ENCODE measurements at regions not wholly inside any gene's neighbourhood (a gene's known extent, or its start where the extent isn't known, plus 50 kb on each side); places are given as distances from the start of the nearest gene placed in this dataset.
"Not testable (repeated sequence)": the region's sequence is repeated elsewhere in the genome, so short reads cannot be mapped to it uniquely, and the experiment has no call there.

DNA sequence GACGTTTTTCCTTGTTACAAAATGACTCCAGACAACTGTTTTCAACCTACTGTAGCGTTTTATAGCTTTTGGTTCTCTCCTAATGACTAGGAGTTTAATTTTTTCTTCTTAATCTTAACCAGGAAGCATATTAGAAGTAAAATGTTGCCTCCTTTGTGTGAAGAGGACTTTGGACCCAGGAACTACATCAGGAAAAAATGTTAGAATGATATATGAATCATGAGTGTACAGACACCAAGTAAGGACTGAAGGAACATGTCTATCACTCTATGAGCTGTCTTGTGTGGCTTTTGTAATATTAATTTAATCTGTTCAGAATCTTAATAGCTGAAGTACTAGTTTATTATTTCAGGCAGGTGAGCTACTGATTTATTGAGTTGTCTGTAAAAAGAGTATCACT, 71.0 kb upstream of the MARCKS start:
- DNase-seq = no peak
- no peak overlapping the region for H3K27ac ChIP-seq

GRCh38 chr6:113788586-113788985, 68.6 kb upstream of the MARCKS start:
- TF ChIP-seq, protein P1, sequence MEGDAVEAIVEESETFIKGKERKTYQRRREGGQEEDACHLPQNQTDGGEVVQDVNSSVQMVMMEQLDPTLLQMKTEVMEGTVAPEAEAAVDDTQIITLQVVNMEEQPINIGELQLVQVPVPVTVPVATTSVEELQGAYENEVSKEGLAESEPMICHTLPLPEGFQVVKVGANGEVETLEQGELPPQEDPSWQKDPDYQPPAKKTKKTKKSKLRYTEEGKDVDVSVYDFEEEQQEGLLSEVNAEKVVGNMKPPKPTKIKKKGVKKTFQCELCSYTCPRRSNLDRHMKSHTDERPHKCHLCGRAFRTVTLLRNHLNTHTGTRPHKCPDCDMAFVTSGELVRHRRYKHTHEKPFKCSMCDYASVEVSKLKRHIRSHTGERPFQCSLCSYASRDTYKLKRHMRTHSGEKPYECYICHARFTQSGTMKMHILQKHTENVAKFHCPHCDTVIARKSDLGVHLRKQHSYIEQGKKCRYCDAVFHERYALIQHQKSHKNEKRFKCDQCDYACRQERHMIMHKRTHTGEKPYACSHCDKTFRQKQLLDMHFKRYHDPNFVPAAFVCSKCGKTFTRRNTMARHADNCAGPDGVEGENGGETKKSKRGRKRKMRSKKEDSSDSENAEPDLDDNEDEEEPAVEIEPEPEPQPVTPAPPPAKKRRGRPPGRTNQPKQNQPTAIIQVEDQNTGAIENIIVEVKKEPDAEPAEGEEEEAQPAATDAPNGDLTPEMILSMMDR (IDR thresholded peaks at IDR 0.05) = no peak
- intact Hi-C loops (cut with DNase I) = no loop called here
- H3K4me3 ChIP-seq = no peak overlapping the region
- no peaks in the 10 kb centered on the region for H3K27me3 ChIP-seq (ENCODE audit: low read depth)
- DNase-seq (no peak), ATAC-seq (no peak)
- H3K36me3 ChIP-seq = no peaks in the 10 kb centered on the region
- H3K4me1 ChIP-seq = no peaks in the 10 kb centered on the region
- H3K27ac ChIP-seq = no peak overlapping the region
- no peaks in the 10 kb centered on the region for H3K9me3 ChIP-seq

More for the DNA sequence above, 71.0 kb upstream of the MARCKS start:
- intact Hi-C loops (cut with DNase I) = no loop called here
- Histone ChIP-seq H3K36me3 (no peaks in the 10 kb centered on the region), H3K9me3 (no peaks in the 10 kb centered on the region), H3K27me3 (ENCODE audit: low read depth) (no peaks in the 10 kb centered on the region), H3K4me3 (no peak overlapping the region), H3K4me1 (no peaks in the 10 kb centered on the region)
- no peak for ATAC-seq
- TF ChIP-seq, protein P1 (IDR thresholded peaks at IDR 0.05) = no peak

GRCh38 chr6:113791225-113791624, 65.9 kb upstream of the MARCKS start:
- H3K27me3 ChIP-seq (ENCODE audit: low read depth); H3K4me1 ChIP-seq; H3K9me3 ChIP-seq; ATAC-seq; H3K4me3 ChIP-seq; H3K27ac ChIP-seq; DNase-seq; H3K36me3 ChIP-seq; intact Hi-C loops (cut with DNase I): not testable (repeated sequence)

GRCh38 chr6:113795371-113795770, 61.8 kb upstream of the MARCKS start:
- DNase-seq; H3K27me3 ChIP-seq (ENCODE audit: low read depth); H3K27ac ChIP-seq; H3K36me3 ChIP-seq; H3K4me1 ChIP-seq; ATAC-seq; intact Hi-C loops (cut with DNase I); H3K4me3 ChIP-seq; H3K9me3 ChIP-seq: not testable (repeated sequence)

DNA sequence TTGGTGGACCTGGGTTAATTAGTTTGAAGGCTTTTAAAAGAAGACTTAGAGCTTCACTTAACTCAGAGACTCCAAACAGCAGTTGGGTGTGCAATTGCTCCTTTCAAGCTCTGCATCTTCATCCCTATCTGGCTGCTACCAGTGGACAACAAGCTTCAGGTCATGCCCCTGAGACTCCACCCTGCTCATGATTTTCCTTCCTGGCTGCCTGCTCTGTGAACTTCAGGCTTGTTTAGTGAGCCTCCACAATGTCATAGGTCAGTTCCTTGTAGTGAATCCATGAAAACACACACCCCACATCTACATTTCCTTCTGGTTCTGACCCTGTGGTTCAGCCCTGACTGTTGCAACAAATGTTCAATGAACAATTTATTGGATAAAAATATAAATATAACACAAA, 61.1 kb upstream of the MARCKS start:
- no peak for ATAC-seq
- intact Hi-C loops (cut with DNase I) = no loop called here

GRCh38 chr6:113802779-113803178, 54.4 kb upstream of the MARCKS start:
- intact Hi-C loops (cut with DNase I) = no loop called here

More for the DNA sequence above, 61.1 kb upstream of the MARCKS start:
- Histone ChIP-seq H3K4me3 (no peak overlapping the region), H3K4me1 (no peaks in the 10 kb centered on the region), H3K27ac (no peak overlapping the region), H3K9me3 (no peaks in the 10 kb centered on the region), H3K36me3 (no peaks in the 10 kb centered on the region), H3K27me3 (ENCODE audit: low read depth) (no peaks in the 10 kb centered on the region)
- DNase-seq = no peak
- TF ChIP-seq, protein P1 (IDR thresholded peaks at IDR 0.05) = no peak

More at GRCh38 chr6:113802779-113803178, 54.4 kb upstream of the MARCKS start:
- Histone ChIP-seq H3K9me3 (no peaks in the 10 kb centered on the region), H3K4me1 (no peaks in the 10 kb centered on the region), H3K27ac (no peak overlapping the region), H3K27me3 (ENCODE audit: low read depth) (no peaks in the 10 kb centered on the region), H3K36me3 (no peaks in the 10 kb centered on the region), H3K4me3 (no peak overlapping the region)
- TF ChIP-seq, protein P1 (IDR thresholded peaks at IDR 0.05) = no peak
- DNase-seq = no peak
- no peak for ATAC-seq
